AG09319 (cell line): ENCODE measurements at regions not wholly inside any gene's neighbourhood (a gene's known extent, or its start where the extent isn't known, plus 50 kb on each side); places are given as distances from the start of the nearest gene placed in this dataset.

Experiments used
- DNase-seq: peaks from one replicate; pipeline ENCODE4 v3.0.0-alpha.2; 2010; ENCODE audit warnings: low read depth; ENCODE audit errors: extremely low read depth
- TF ChIP-seq, protein P1 (sequence below): IDR thresholded peaks from 2 replicates; pipeline ENCODE4 v1.5.1; 2011; ENCODE audit warnings: low read depth, mild to moderate bottlenecking, inconsistent platforms, low read length, moderate library complexity

DNA sequence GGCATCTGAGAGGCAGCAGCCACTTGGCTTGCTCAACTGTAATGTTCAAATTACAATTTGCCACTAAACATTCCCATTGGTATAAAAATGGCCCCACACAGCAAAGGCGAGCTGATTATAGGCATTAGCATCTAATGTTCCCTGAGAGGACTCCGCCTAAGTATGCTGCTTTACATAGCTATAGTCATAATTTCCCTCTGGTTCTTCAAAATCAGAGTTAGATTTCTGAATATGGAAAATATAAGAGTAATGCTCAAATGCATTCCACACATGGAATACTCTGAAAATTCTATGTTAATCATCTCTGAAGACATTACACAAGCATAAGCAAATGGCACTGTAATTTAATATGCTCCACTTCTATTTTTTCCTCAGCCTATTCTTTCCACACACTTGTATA lies 83.7 kb upstream of the BTG1 start:
- DNase-seq, result no peak
- TF ChIP-seq, protein P1, sequence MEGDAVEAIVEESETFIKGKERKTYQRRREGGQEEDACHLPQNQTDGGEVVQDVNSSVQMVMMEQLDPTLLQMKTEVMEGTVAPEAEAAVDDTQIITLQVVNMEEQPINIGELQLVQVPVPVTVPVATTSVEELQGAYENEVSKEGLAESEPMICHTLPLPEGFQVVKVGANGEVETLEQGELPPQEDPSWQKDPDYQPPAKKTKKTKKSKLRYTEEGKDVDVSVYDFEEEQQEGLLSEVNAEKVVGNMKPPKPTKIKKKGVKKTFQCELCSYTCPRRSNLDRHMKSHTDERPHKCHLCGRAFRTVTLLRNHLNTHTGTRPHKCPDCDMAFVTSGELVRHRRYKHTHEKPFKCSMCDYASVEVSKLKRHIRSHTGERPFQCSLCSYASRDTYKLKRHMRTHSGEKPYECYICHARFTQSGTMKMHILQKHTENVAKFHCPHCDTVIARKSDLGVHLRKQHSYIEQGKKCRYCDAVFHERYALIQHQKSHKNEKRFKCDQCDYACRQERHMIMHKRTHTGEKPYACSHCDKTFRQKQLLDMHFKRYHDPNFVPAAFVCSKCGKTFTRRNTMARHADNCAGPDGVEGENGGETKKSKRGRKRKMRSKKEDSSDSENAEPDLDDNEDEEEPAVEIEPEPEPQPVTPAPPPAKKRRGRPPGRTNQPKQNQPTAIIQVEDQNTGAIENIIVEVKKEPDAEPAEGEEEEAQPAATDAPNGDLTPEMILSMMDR, result no peak

DNA sequence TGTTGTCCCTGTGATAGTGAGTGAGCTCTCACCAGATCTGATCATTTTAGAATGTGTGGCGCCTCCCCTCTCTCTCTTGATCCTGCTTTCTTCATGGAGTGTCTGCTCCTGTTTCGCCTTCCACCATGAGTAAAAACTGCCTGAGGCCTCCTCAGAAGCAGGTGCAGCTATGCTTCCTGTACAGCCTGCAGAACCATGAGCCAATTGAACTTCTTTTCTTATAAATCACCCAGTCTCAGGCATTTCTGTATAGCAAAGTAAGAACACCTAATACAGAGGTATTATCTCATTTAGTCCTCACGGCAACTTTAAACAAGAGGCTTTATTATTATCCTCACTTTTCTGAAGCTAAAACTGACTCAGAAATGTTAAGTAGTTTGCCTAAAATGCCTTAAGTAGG lies 81.3 kb upstream of the BTG1 start:
- DNase-seq, result no peak
- TF ChIP-seq, protein P1, result no peak

DNA sequence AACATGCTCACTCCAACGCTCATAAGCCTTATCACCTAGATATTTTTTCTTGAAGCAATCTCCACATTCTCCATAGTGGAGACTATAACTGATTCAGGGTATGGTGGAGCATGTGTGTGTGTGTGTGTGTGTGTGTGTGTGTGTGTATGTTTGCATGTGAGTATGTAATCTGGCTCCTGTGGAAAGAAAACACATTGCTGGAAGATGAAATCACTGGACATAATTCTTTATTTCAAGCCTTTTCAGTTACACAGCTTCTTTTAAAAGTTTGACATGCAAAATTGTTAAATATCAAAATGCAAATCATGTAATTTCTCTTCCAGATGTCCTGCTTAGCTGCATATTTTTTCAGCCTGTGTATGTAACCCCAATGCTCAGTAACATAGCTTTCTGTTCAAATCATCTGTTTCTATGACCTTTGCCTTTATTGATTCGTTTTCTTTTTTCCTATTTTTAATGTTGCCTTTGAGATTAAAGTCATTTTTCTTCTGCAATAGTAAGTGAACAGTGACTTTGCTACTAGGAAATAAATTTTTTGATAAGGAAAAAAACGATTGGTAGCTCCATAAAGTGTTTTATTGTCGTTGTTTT lies 80.5 kb upstream of the BTG1 start:
- DNase-seq, result no peak
- TF ChIP-seq, protein P1, result no peak

DNA sequence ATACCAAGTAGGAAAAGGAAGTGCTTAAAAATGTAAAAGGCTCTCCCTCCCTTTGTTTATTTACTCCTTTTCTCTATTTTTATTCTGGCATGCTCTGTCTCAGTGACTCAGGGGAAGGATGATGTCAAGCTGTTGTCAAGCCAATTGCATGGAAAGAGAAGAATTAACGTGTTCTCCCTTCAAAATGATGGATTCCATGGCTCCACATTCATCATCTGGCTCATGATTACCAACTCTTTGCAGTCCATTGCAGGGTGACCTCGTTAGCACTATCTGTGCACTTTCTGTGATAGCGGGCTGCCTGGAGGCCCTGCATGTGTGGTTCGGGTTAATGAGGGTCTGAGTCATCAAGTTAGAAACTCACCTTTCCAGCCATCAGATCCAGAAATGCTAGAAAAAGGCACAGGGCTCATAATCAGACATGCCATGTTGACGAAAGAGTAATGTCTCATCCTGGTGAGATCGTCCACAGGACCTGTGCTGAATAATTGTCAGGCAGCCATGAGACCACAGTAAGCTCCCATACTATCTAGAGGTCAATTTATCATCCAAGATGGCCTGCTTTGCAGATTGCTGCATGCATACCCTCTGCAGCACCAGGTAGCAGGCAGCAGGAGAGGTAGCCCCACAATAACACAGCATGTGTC lies 79.2 kb upstream of the BTG1 start:
- TF ChIP-seq, protein P1, result no peak
- DNase-seq, result no peak

DNA sequence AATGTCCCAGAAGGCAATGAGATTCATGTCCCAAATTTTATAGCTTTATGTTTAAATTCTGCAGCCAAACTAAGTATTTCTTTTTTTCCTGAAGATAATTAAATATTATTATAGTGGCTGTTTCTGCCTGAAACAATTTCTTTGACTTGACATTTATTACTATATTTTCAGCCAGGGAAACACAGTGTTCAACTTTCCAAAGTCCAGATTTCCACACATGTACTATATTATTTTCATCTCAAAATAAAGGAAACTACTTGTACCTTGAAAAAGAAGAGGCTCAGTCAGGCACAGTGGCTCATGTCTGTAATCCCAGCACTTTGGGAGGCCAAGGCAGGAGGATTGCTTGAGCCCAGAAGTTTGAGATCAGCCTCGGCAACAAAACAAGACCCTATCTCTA lies 77.8 kb upstream of the BTG1 start:
- no peak for DNase-seq
- TF ChIP-seq, protein P1, result no peak

DNA sequence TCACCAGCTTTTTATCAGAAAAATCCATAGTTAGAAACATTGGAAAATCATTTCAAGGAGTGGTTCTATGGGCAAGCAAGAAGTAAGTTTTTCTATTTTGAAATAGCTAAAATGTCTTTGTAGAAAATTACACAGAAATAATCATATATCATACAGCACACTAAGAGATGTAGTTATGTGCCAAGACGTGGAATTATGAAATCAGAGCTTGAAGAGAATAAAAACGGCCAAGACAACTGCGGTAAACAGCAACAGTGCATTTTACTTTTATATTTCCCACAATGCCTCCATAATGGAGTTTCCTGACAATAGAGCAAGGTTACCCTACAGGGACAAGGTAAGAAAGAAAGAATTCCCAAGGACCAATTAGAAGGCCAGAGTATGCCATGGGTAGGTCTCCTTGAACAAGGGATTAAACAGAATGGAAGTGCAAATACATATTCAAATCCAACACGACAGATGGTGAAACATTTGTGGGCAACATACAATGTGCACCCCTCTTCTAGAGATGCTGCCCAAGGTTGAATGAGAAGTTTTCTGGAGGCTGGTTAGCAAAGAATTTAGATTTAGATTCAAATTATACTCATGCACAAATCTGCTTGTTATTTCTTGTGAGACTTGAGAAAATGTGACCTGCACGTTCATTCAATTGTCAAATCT lies 76.1 kb upstream of the BTG1 start:
- TF ChIP-seq, protein P1, result no peak
- DNase-seq, result no peak

DNA sequence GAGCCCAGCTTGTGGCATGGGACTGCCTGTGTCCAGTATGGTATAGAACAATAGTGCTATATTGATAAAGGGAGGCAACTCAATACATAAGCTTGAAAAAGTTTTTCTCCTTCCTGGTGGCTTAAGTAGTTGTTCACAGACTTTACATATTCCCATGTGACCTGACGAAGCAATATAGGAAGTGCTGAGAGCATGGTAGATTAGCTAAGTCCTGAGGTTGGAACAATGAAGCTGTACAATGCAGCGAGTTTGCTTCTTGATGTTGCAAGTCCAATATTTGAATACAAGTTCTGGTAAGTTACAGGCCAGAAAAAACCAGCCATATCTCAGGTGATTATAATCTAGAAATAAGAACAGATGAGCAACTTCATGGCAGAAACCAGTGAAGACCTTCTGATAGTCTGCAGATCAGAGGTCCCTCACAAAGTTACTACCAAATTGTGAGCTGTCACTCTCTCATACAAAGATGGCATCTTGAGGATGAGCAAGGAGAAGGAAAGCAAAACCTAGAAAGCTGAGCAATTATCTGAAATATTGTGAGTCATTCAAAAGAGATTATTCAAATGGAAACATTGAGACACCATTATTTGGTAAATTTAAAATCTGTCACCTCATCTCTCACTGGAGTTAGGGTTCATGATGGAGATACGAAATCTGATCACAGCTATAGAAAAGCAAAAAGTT lies 72.9 kb upstream of the BTG1 start:
- no peak for DNase-seq
- TF ChIP-seq, protein P1, result no peak
